ENCODE measurements at regions not wholly inside any gene's neighbourhood (a gene's known extent, or its start where the extent isn't known, plus 50 kb on each side); places are given as distances from the start of the nearest gene placed in this dataset.

DNA sequence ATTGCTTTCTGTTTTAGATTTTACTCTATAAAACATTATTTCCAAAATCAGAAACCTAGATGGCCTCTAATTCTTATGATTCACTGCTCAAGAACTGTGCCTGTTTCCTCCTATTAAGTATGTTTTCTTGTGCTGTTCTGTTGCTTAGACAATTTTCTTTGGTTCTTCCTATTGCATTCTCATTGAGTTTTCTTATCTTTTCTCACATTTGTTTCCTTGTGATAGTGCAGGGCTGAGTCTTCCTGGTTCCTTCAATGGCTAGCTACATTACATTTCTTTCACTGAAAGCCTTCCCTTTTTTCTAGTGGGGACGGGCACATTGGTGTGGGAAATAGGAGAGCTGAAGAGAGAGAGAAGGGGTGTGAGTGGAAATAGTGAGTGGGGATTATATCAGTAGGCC, 183.4 kb downstream of the CALCRL start:
- Mint-ChIP-seq H3K27ac (peak overlapping the region; percentile 93), H3K36me3 (peaks cover 3% of the 10 kb centered on the region; the same call in 1 of the 2 replicates), H3K27me3 (ENCODE audit: low read depth) (no peaks in the 10 kb centered on the region), H3K9me3 (no peaks in the 10 kb centered on the region; the same call in 1 of the 2 replicates), H3K4me1 (peaks cover 44% of the 10 kb centered on the region), H3K4me3 (no peak overlapping the region)
- no peak for ATAC-seq
- ChIA-PET POLR2A (no interaction called here), CTCF (no interaction called here)
- no peak for DNase-seq (ENCODE audit: low spot score)
- TF ChIP-seq, protein P1, sequence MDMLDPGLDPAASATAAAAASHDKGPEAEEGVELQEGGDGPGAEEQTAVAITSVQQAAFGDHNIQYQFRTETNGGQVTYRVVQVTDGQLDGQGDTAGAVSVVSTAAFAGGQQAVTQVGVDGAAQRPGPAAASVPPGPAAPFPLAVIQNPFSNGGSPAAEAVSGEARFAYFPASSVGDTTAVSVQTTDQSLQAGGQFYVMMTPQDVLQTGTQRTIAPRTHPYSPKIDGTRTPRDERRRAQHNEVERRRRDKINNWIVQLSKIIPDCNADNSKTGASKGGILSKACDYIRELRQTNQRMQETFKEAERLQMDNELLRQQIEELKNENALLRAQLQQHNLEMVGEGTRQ (CRISPR knock-in tag; IDR thresholded peaks at IDR 0.05), result no peak
- TF ChIP-seq, protein P2, sequence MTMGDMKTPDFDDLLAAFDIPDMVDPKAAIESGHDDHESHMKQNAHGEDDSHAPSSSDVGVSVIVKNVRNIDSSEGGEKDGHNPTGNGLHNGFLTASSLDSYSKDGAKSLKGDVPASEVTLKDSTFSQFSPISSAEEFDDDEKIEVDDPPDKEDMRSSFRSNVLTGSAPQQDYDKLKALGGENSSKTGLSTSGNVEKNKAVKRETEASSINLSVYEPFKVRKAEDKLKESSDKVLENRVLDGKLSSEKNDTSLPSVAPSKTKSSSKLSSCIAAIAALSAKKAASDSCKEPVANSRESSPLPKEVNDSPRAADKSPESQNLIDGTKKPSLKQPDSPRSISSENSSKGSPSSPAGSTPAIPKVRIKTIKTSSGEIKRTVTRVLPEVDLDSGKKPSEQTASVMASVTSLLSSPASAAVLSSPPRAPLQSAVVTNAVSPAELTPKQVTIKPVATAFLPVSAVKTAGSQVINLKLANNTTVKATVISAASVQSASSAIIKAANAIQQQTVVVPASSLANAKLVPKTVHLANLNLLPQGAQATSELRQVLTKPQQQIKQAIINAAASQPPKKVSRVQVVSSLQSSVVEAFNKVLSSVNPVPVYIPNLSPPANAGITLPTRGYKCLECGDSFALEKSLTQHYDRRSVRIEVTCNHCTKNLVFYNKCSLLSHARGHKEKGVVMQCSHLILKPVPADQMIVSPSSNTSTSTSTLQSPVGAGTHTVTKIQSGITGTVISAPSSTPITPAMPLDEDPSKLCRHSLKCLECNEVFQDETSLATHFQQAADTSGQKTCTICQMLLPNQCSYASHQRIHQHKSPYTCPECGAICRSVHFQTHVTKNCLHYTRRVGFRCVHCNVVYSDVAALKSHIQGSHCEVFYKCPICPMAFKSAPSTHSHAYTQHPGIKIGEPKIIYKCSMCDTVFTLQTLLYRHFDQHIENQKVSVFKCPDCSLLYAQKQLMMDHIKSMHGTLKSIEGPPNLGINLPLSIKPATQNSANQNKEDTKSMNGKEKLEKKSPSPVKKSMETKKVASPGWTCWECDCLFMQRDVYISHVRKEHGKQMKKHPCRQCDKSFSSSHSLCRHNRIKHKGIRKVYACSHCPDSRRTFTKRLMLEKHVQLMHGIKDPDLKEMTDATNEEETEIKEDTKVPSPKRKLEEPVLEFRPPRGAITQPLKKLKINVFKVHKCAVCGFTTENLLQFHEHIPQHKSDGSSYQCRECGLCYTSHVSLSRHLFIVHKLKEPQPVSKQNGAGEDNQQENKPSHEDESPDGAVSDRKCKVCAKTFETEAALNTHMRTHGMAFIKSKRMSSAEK (CRISPR knock-in tag; IDR thresholded peaks at IDR 0.05; ENCODE audit: borderline replicate concordance), result no peak
- TF ChIP-seq, protein P3, sequence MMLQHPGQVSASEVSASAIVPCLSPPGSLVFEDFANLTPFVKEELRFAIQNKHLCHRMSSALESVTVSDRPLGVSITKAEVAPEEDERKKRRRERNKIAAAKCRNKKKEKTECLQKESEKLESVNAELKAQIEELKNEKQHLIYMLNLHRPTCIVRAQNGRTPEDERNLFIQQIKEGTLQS (CRISPR knock-in tag; conservative IDR thresholded peaks at IDR 0.05), result no peak
- TF ChIP-seq KAT7 (CRISPR knock-in tag; IDR thresholded peaks at IDR 0.05; ENCODE audit: borderline replicate concordance) (no peak), ZNF232 (CRISPR knock-in tag; IDR thresholded peaks at IDR 0.05) (0 out of 2 replicates have a peak, but pooled peaks have one; percentile 3), FOXK1 (CRISPR knock-in tag; IDR thresholded peaks at IDR 0.05) (no peak)
- TF ChIP-seq, protein P4, sequence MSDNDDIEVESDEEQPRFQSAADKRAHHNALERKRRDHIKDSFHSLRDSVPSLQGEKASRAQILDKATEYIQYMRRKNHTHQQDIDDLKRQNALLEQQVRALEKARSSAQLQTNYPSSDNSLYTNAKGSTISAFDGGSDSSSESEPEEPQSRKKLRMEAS (CRISPR knock-in tag; IDR thresholded peaks at IDR 0.05), result 0 out of 2 replicates have a peak, but pooled peaks have one; percentile 3

DNA sequence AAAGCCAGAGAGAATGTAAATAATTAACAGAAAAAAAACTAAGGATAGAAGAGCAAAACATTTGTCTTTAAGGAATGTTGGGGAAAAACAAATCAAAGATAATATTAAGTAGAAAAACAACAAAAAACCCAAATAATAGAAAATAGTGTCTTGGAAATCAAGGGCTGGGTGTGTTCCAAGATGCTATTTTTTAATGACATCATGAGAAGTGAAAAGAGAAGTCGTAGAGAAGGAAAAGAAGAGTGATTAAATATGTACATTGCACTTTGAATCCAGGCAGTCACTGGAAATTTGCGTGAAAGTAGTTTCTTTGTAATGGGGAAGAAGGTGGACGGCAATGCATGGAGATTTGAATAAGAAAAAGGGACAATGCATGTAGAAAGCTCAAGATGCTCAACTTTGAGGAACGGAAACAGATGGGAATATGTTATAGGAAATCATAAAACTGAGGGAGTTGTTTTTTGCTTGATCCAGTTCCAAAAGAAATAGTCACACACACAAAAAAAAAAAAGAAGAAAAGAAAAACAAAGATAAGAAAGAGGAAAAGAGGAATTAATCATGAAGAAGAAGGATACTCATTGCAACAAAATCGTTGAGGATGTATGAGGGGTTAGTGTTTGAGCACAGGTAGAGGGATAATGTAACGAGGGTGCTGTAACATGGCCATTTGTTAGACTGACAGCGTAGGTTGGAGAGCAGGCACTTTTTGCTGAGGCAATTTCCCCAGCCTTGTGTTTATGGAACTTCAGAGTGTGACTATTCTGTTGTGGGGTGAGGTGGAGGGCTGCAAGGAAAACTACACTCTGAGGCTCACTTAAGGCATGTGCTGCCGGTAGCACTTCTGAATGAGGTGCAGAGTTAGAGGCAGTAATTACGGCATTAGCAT, 184.1 kb downstream of the CALCRL start:
- ChIA-PET CTCF (no interaction called here), POLR2A (interaction anchor here (0.7 kb wide), 1 partner anchor 184 kb away, joined by 3 read pairs; the partner anchor contains the start of gene CALCRL)
- Mint-ChIP-seq H3K36me3 (peaks cover 3% of the 10 kb centered on the region; the same call in 1 of the 2 replicates), H3K4me1 (peaks cover 44% of the 10 kb centered on the region), H3K9me3 (no peaks in the 10 kb centered on the region; the same call in 1 of the 2 replicates), H3K27me3 (ENCODE audit: low read depth) (no peaks in the 10 kb centered on the region), H3K4me3 (peak overlapping the region; percentile 43), H3K27ac (peak overlapping the region; percentile 96)
- TF ChIP-seq, protein P5, sequence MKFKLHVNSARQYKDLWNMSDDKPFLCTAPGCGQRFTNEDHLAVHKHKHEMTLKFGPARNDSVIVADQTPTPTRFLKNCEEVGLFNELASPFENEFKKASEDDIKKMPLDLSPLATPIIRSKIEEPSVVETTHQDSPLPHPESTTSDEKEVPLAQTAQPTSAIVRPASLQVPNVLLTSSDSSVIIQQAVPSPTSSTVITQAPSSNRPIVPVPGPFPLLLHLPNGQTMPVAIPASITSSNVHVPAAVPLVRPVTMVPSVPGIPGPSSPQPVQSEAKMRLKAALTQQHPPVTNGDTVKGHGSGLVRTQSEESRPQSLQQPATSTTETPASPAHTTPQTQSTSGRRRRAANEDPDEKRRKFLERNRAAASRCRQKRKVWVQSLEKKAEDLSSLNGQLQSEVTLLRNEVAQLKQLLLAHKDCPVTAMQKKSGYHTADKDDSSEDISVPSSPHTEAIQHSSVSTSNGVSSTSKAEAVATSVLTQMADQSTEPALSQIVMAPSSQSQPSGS (CRISPR knock-in tag; IDR thresholded peaks at IDR 0.05; ENCODE audit: borderline replicate concordance, low read depth), result no peak
- TF ChIP-seq, protein P4 (CRISPR knock-in tag; IDR thresholded peaks at IDR 0.05), result peak; percentile 67
- TF ChIP-seq MXD4 (CRISPR knock-in tag; IDR thresholded peaks at IDR 0.05; ENCODE audit: borderline replicate concordance), result no peak
- TF ChIP-seq ZNF232 (CRISPR knock-in tag; IDR thresholded peaks at IDR 0.05), result peak; percentile 45; the same call in 1 of the 2 replicates
- no peak for TF ChIP-seq FOXJ3 (CRISPR knock-in tag; IDR thresholded peaks at IDR 0.05; ENCODE audit: borderline replicate concordance)
- no peak for DNase-seq (ENCODE audit: low spot score)
- peak; percentile 91 for ATAC-seq

DNA sequence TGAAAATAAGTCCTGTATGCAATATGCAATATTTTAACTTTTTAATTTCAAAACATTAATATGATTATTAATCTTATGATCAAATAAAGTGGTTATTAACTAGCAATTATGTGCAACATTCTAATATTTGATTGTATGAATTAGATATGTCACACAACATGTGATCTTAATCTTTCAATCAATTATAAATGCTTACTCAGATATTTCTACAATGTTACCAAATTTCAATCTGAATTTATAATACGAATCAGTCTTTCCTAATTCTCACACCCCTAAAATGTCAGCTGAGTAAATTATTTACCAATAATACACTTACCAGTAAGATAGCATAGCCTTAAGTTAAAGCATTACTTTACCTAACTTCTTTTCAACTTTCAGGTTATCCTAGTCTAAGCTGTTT, 186.3 kb downstream of the CALCRL start:
- DNase-seq (ENCODE audit: low spot score) (no peak), ATAC-seq (no peak)
- CTCF ChIA-PET, result no interaction called here
- no peaks in the 10 kb centered on the region; the same call in 1 of the 2 replicates for H3K9me3 Mint-ChIP-seq
- POLR2A ChIA-PET, result no interaction called here
- H3K27ac Mint-ChIP-seq, result peak overlapping the region; percentile 15; the same call in 1 of the 2 replicates
- no peaks in the 10 kb centered on the region for H3K27me3 Mint-ChIP-seq (ENCODE audit: low read depth)
- no peak overlapping the region for H3K4me3 Mint-ChIP-seq
- peaks cover 44% of the 10 kb centered on the region for H3K4me1 Mint-ChIP-seq
- peaks cover 3% of the 10 kb centered on the region; the same call in 1 of the 2 replicates for H3K36me3 Mint-ChIP-seq
- TF ChIP-seq, protein P6, sequence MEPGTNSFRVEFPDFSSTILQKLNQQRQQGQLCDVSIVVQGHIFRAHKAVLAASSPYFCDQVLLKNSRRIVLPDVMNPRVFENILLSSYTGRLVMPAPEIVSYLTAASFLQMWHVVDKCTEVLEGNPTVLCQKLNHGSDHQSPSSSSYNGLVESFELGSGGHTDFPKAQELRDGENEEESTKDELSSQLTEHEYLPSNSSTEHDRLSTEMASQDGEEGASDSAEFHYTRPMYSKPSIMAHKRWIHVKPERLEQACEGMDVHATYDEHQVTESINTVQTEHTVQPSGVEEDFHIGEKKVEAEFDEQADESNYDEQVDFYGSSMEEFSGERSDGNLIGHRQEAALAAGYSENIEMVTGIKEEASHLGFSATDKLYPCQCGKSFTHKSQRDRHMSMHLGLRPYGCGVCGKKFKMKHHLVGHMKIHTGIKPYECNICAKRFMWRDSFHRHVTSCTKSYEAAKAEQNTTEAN (CRISPR knock-in tag; IDR thresholded peaks at IDR 0.05), result no peak
- TF ChIP-seq NFYB (CRISPR knock-in tag; conservative IDR thresholded peaks at IDR 0.05; ENCODE audit: low read depth), result no peak
- TF ChIP-seq, protein P7, sequence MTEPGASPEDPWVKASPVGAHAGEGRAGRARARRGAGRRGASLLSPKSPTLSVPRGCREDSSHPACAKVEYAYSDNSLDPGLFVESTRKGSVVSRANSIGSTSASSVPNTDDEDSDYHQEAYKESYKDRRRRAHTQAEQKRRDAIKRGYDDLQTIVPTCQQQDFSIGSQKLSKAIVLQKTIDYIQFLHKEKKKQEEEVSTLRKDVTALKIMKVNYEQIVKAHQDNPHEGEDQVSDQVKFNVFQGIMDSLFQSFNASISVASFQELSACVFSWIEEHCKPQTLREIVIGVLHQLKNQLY (CRISPR knock-in tag; IDR thresholded peaks at IDR 0.05), result no peak
- no peak for TF ChIP-seq TCF7 (CRISPR knock-in tag; IDR thresholded peaks at IDR 0.05; ENCODE audit: low read depth)
- TF ChIP-seq, protein P8, sequence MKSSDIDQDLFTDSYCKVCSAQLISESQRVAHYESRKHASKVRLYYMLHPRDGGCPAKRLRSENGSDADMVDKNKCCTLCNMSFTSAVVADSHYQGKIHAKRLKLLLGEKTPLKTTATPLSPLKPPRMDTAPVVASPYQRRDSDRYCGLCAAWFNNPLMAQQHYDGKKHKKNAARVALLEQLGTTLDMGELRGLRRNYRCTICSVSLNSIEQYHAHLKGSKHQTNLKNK (CRISPR knock-in tag; IDR thresholded peaks at IDR 0.05), result no peak
- no peak for TF ChIP-seq OVOL2 (CRISPR knock-in tag; IDR thresholded peaks at IDR 0.05; ENCODE audit: borderline replicate concordance)
- no peak for TF ChIP-seq TEAD1 (CRISPR knock-in tag; IDR thresholded peaks at IDR 0.05)
- TF ChIP-seq GABPB1 (CRISPR knock-in tag; IDR thresholded peaks at IDR 0.05), result no peak
- no peak for TF ChIP-seq MYBL2 (CRISPR knock-in tag; IDR thresholded peaks at IDR 0.05)
